Upper lobe of right lung (tissue), 1 donor: ENCODE measurements at regions not wholly inside any gene's neighbourhood (a gene's known extent, or its start where the extent isn't known, plus 50 kb on each side); places are given as distances from the start of the nearest gene placed in this dataset.
A peak's percentile ranks its signal among the peaks of the same experiment; 100 is the strongest.

ENCODE experiments used
- ATAC-seq: fragments of 200-7000 bp; cut with Tn5 transposase; one replicate; pipeline ENCODE4 v1.9.1; 2020; ENCODE audit warnings: mild to moderate bottlenecking, moderate library complexity
- DNase-seq: peaks from one replicate; pipeline ENCODE4 v3.0.0-alpha.2; 2020
- H3K27ac ChIP-seq: fragments of 200-600 bp; one replicate; pipeline ENCODE4 v1.8.0; 2022
- H3K27me3 ChIP-seq: fragments of 200-600 bp; one replicate; pipeline ENCODE4 v1.8.0; 2022; ENCODE audit warnings: mild to moderate bottlenecking
- H3K36me3 ChIP-seq: fragments of 200-600 bp; one replicate; pipeline ENCODE4 v1.8.0; 2022
- H3K4me1 ChIP-seq: fragments of 200-600 bp; one replicate; pipeline ENCODE4 v1.8.0; 2022
- H3K4me3 ChIP-seq: fragments of 200-600 bp; one replicate; pipeline ENCODE4 v1.8.0; 2022; ENCODE audit warnings: mild to moderate bottlenecking
- H3K9me3 ChIP-seq: fragments of 200-600 bp; one replicate; pipeline ENCODE4 v1.8.0; 2022
- intact Hi-C: fragments of 100-400 bp; cut with DNase I; formaldehyde crosslinking; loops from one replicate; pipeline ENCODE4 v1.11.0; 2022
- TF ChIP-seq, protein P1 (sequence below): fragments of 200-600 bp; IDR thresholded peaks from one replicate; pipeline ENCODE4 v1.8.0; 2022; ENCODE audit warnings: antibody characterized with exemption
- donor health status: DM: no; HTN: yes; CAD: no; lungs with severe emphysema.

DNA sequence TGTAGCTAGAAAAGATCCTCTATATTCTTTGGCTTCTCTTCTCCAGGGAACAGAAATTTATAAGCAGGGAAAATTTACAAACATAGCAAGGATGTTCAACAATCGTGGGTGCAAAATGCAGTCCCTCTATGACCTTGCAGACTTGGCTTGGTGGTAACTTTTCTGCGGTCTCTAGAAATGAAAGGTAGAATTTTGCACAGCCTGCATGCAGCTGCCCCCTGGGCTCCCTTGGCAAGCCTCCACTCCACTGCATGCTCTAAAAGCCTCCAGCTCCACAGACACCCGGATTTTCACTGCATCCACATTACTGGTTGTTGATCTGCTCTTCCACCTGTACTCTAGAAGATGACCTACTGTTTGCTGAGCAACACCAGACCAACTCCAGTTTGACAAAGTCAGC lies 236.5 kb upstream of the EYS start:
- no peak overlapping the region for H3K4me3 ChIP-seq
- H3K36me3 ChIP-seq = no peaks in the 10 kb centered on the region
- no peaks in the 10 kb centered on the region for H3K27me3 ChIP-seq
- H3K9me3 ChIP-seq = no peaks in the 10 kb centered on the region
- H3K27ac ChIP-seq = no peak overlapping the region
- TF ChIP-seq, protein P1, sequence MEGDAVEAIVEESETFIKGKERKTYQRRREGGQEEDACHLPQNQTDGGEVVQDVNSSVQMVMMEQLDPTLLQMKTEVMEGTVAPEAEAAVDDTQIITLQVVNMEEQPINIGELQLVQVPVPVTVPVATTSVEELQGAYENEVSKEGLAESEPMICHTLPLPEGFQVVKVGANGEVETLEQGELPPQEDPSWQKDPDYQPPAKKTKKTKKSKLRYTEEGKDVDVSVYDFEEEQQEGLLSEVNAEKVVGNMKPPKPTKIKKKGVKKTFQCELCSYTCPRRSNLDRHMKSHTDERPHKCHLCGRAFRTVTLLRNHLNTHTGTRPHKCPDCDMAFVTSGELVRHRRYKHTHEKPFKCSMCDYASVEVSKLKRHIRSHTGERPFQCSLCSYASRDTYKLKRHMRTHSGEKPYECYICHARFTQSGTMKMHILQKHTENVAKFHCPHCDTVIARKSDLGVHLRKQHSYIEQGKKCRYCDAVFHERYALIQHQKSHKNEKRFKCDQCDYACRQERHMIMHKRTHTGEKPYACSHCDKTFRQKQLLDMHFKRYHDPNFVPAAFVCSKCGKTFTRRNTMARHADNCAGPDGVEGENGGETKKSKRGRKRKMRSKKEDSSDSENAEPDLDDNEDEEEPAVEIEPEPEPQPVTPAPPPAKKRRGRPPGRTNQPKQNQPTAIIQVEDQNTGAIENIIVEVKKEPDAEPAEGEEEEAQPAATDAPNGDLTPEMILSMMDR = no peak
- intact Hi-C loops = no loop called here
- ATAC-seq = no peak
- H3K4me1 ChIP-seq = no peaks in the 10 kb centered on the region
- DNase-seq = no peak

DNA sequence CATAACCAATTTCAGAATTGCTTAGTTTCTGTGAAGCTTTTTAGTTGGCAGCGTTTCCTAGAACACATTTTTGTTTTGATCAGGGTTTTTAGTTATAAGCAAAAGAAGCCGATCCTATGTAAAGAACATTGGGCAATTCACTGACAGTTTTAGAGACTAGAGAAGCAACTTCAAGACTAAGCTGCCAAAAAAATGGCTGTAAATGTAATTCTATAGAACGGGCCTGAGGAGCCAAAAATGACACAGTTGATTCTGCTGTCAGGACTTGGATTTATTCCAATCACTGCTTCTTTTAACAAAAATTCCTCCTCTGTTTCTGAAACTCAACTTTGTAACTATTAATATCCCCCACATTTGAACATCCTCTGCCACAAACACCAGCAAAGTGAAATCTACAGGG lies 236.0 kb upstream of the EYS start:
- DNase-seq (no peak), ATAC-seq (no peak)
- no peaks in the 10 kb centered on the region for H3K36me3 ChIP-seq
- H3K27me3 ChIP-seq = no peaks in the 10 kb centered on the region
- H3K4me1 ChIP-seq = no peaks in the 10 kb centered on the region
- TF ChIP-seq, protein P1 = no peak
- no peak overlapping the region for H3K4me3 ChIP-seq
- intact Hi-C loops = no loop called here
- no peak overlapping the region for H3K27ac ChIP-seq
- H3K9me3 ChIP-seq = no peaks in the 10 kb centered on the region

DNA sequence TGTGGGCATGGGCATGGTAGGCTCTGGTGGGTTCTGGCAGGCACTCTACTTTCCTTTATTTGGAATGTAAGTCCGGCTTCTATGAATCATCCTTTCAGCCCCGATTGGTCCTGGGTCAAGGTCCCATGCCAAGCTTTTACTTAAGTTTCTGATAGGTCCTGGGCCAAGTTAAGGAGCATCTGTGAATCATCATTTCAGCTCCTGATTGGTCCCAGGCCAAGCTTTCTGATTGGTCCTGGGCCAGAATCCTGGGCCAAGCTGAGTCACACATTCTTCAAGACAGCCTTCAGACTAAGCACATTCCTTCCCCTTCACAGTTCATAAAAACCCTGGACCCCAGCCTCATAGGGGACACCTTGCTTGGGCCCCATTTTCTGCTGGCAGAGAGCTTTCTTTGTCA lies 231.0 kb upstream of the EYS start:
- intact Hi-C loops = no loop called here
- TF ChIP-seq, protein P1 = no peak
- H3K27me3 ChIP-seq = no peaks in the 10 kb centered on the region
- no peak for DNase-seq
- H3K4me3 ChIP-seq = no peak overlapping the region
- no peaks in the 10 kb centered on the region for H3K4me1 ChIP-seq
- no peaks in the 10 kb centered on the region for H3K36me3 ChIP-seq
- ATAC-seq = peak; percentile 41
- no peaks in the 10 kb centered on the region for H3K9me3 ChIP-seq
- no peak overlapping the region for H3K27ac ChIP-seq

DNA sequence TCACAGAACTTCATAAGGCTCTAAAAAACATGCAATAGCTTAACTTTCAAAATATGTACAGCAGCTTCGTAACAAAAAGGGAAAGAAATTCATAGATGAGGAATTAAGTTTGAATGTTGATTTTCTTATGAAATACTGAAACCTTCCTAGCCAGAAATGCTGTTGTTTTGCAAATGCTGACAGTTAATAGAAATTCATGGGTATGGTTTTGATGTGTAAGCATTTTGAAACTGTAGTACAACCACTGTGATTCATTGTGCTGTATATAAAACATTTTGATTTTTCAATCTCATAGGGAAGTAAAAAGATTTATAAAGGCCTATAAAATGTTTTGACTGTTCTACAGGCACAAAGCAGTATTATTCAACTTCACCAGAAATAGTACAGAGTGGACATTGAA lies 228.4 kb upstream of the EYS start:
- Histone ChIP-seq H3K27me3 (no peaks in the 10 kb centered on the region), H3K4me1 (no peaks in the 10 kb centered on the region), H3K4me3 (no peak overlapping the region), H3K9me3 (no peaks in the 10 kb centered on the region), H3K36me3 (no peaks in the 10 kb centered on the region), H3K27ac (no peak overlapping the region)
- TF ChIP-seq, protein P1 = no peak
- intact Hi-C loops = no loop called here
- DNase-seq (no peak), ATAC-seq (no peak)

DNA sequence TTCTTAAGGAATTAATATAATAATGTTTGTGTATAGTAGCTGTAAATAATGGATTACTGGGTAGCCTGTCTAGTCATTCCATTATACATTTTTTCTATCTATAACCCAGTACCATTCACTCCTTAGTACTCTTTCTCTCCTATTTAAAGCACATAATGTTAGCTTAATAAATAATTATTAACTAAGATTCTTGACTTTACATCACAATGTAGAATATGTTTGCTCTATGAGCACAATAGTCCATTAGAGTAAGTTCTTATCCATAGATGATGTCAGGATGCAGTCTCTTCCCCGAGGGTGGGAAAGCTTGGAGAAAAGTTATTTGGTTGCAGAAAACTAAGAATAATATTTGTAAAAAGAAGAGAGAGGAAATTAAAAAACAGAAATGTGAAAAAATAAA lies 226.4 kb upstream of the EYS start:
- intact Hi-C loops = no loop called here
- Histone ChIP-seq H3K4me3 (no peak overlapping the region), H3K4me1 (no peaks in the 10 kb centered on the region), H3K27ac (no peak overlapping the region), H3K9me3 (no peaks in the 10 kb centered on the region), H3K27me3 (no peaks in the 10 kb centered on the region), H3K36me3 (no peaks in the 10 kb centered on the region)
- TF ChIP-seq, protein P1 = no peak
- ATAC-seq = no peak
- DNase-seq = no peak

DNA sequence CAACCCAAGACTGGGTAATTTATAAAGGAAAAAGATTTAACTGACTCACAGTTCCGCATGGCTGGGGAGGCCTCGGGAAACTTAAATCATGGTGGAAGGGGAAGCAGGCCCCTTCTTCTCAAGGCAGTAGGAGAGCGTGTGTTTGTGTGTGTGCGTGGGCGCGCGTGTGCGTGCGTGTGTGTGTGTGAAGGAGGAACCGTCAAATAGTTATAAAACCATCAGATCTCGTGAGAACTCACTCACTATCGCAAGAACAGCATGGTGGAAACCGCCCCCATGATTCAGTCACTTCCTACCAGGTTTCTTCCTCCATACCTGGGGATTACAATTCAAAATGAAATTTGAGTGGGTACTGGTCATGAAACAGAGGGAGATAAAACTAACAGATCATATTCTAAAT lies 220.1 kb upstream of the EYS start:
- no peak for DNase-seq
- Histone ChIP-seq H3K4me3 (no peak overlapping the region), H3K36me3 (no peaks in the 10 kb centered on the region), H3K4me1 (no peaks in the 10 kb centered on the region), H3K27me3 (no peaks in the 10 kb centered on the region), H3K27ac (no peak overlapping the region), H3K9me3 (no peaks in the 10 kb centered on the region)
- TF ChIP-seq, protein P1 = no peak
- ATAC-seq = no peak
- intact Hi-C loops = no loop called here
